Thyroid gland (tissue), 4 donors: ENCODE measurements at regions not wholly inside any gene's neighbourhood (a gene's known extent, or its start where the extent isn't known, plus 50 kb on each side); places are given as distances from the start of the nearest gene placed in this dataset.
"Not testable (repeated sequence)": the region's sequence is repeated elsewhere in the genome, so short reads cannot be mapped to it uniquely, and the experiment has no call there.

ENCODE experiments used
- POLR2A ChIP-seq, 2 donors: fragments of 450-650 bp; IDR thresholded peaks; one replicate each; pipeline ENCODE4 v1.6.1; 2017; ENCODE audit warnings: antibody characterized with exemption in 2 of 2, mild to moderate bottlenecking in 2 of 2, moderate library complexity in 1 of 2
- TF ChIP-seq, protein P1 (sequence below), 6 experiments: fragments of 200-600 bp in 3 of 6; fragments of 450-650 bp in 3 of 6; sonication (generic) in 3 of 6; IDR thresholded peaks; one replicate each; pipeline ENCODE4 v1.5.1; 2016 to 2019; ENCODE audit warnings: antibody characterized with exemption in 6 of 6, mild to moderate bottlenecking in 2 of 6, inconsistent platforms in 1 of 6, moderate library complexity in 1 of 6

DNA sequence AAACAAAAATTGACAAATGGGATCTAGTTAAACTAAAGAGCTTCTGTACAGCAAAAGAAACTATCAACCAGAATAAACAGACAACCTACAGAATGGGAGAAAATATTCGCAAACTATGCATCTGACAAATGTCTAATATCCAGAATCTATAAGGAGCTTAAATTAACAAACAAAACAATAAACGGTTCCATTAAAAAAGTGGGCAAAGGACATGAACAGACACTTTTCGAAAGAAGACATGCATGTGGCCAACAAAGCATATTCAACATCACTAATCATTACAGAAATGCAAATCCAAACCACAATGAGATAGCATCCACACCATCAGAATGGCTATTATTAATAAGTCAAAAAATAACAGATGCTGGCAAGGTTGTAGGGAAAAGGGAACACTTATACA, 50.5 kb upstream of the MED13L start:
- TF ChIP-seq, protein P1, sequence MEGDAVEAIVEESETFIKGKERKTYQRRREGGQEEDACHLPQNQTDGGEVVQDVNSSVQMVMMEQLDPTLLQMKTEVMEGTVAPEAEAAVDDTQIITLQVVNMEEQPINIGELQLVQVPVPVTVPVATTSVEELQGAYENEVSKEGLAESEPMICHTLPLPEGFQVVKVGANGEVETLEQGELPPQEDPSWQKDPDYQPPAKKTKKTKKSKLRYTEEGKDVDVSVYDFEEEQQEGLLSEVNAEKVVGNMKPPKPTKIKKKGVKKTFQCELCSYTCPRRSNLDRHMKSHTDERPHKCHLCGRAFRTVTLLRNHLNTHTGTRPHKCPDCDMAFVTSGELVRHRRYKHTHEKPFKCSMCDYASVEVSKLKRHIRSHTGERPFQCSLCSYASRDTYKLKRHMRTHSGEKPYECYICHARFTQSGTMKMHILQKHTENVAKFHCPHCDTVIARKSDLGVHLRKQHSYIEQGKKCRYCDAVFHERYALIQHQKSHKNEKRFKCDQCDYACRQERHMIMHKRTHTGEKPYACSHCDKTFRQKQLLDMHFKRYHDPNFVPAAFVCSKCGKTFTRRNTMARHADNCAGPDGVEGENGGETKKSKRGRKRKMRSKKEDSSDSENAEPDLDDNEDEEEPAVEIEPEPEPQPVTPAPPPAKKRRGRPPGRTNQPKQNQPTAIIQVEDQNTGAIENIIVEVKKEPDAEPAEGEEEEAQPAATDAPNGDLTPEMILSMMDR (IDR thresholded peaks at IDR 0.05), result not testable (repeated sequence)
- TF ChIP-seq POLR2A (IDR thresholded peaks at IDR 0.05), result not testable (repeated sequence)
